Esophagus squamous epithelium (tissue), 4 donors: ENCODE measurements at regions not wholly inside any gene's neighbourhood (a gene's known extent, or its start where the extent isn't known, plus 50 kb on each side); places are given as distances from the start of the nearest gene placed in this dataset.

Source experiments
- POLR2A ChIP-seq, 4 donors: fragments of 450-650 bp; IDR thresholded peaks; one replicate each; pipeline ENCODE4 v1.6.1; 2017; ENCODE audit warnings: antibody characterized with exemption in 4 of 4, mild to moderate bottlenecking in 4 of 4, moderate library complexity in 3 of 4
- TF ChIP-seq, protein P1 (sequence below), 6 experiments: fragments of 450-650 bp in 4 of 6; fragments of 200-600 bp in 2 of 6; sonication (generic) in 2 of 6; IDR thresholded peaks; one replicate each; pipeline ENCODE4 v1.5.1; 2016 to 2019; ENCODE audit warnings: antibody characterized with exemption in 6 of 6, mild to moderate bottlenecking in 4 of 6, moderate library complexity in 4 of 6

DNA sequence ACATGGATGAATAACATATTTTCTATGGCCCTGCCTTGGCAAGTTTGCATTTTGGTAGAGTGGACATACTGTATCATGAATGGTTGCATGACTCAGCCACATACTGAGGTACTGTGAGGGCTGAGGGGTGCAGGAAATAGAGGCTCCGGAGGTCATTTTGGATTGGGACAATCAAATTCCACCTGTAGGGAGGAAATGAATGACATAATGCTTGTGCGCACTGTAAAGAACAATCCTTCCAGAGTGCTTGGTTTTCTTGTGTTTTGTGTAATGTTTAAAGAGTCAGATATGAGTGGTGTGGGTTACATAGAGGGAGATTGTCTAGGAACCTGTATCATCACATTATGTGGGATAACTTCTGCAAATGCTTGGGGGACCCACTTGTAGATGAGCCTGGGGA is 329.9 kb upstream of the PROX1 start:
- no peak for TF ChIP-seq POLR2A (IDR thresholded peaks at IDR 0.05)
- TF ChIP-seq, protein P1, sequence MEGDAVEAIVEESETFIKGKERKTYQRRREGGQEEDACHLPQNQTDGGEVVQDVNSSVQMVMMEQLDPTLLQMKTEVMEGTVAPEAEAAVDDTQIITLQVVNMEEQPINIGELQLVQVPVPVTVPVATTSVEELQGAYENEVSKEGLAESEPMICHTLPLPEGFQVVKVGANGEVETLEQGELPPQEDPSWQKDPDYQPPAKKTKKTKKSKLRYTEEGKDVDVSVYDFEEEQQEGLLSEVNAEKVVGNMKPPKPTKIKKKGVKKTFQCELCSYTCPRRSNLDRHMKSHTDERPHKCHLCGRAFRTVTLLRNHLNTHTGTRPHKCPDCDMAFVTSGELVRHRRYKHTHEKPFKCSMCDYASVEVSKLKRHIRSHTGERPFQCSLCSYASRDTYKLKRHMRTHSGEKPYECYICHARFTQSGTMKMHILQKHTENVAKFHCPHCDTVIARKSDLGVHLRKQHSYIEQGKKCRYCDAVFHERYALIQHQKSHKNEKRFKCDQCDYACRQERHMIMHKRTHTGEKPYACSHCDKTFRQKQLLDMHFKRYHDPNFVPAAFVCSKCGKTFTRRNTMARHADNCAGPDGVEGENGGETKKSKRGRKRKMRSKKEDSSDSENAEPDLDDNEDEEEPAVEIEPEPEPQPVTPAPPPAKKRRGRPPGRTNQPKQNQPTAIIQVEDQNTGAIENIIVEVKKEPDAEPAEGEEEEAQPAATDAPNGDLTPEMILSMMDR (IDR thresholded peaks at IDR 0.05) = no peak
